EL (cell line): ENCODE measurements at regions not wholly inside any gene's neighbourhood (a gene's known extent, or its start where the extent isn't known, plus 50 kb on each side); places are given as distances from the start of the nearest gene placed in this dataset.

Experiments
- DNase-seq: peaks from one replicate; pipeline ENCODE4 v3.0.0-alpha.2; 2016

GRCh38 chr18:54100920-54101470 is 123.5 kb downstream of the MBD2 start:
- no peak for DNase-seq

GRCh38 chr18:54100466-54100865 is 124.0 kb downstream of the MBD2 start:
- DNase-seq = no peak

GRCh38 chr18:54094474-54094873 is 130.0 kb downstream of the MBD2 start:
- no peak for DNase-seq

GRCh38 chr18:54090856-54091255 is 133.6 kb downstream of the MBD2 start:
- no peak for DNase-seq

GRCh38 chr18:54089749-54090459 is 134.6 kb downstream of the MBD2 start:
- no peak for DNase-seq

GRCh38 chr18:54086863-54087262 is 137.6 kb downstream of the MBD2 start:
- DNase-seq = no peak

GRCh38 chr18:54086046-54086802 is 138.2 kb downstream of the MBD2 start:
- no peak for DNase-seq

- DNase-seq = no peak
Observed at GRCh38 chr18:54080858-54081257, 143.6 kb downstream of the MBD2 start.

- DNase-seq = no peak
Observed at GRCh38 chr18:54076166-54076565, 148.3 kb downstream of the MBD2 start.

- no peak for DNase-seq
Observed at GRCh38 chr18:54075689-54076088, 148.8 kb downstream of the MBD2 start.

- DNase-seq = no peak
Observed at GRCh38 chr18:54069729-54070128, 154.7 kb downstream of the MBD2 start.

- DNase-seq = no peak
Observed at GRCh38 chr18:54060343-54061005, 164.0 kb downstream of the MBD2 start.

GRCh38 chr18:54052732-54053429 is 171.6 kb downstream of the MBD2 start:
- no peak for DNase-seq

- no peak for DNase-seq
Observed at GRCh38 chr18:54052259-54052658, 172.2 kb downstream of the MBD2 start.

- no peak for DNase-seq
Observed at GRCh38 chr18:54043484-54044251, 180.8 kb downstream of the MBD2 start.

GRCh38 chr18:54035927-54036326 is 188.5 kb downstream of the MBD2 start:
- no peak for DNase-seq

GRCh38 chr18:54033052-54033451 is 191.4 kb downstream of the MBD2 start:
- DNase-seq = no peak

- no peak for DNase-seq
Observed at GRCh38 chr18:54032412-54032811, 192.1 kb downstream of the MBD2 start.

- DNase-seq = no peak
Observed at GRCh38 chr18:54031243-54031642, 193.2 kb downstream of the MBD2 start.

- DNase-seq = no peak
Observed at GRCh38 chr18:54030434-54030833, 194.0 kb downstream of the MBD2 start.

GRCh38 chr18:54023471-54023870 is 201.0 kb downstream of the MBD2 start:
- peak; percentile 70 for DNase-seq

- DNase-seq = no peak
Observed at GRCh38 chr18:54020966-54021365, 203.5 kb downstream of the MBD2 start.
